Neuronal stem cell (in vitro differentiated cells): ENCODE measurements at regions not wholly inside any gene's neighbourhood (a gene's known extent, or its start where the extent isn't known, plus 50 kb on each side); places are given as distances from the start of the nearest gene placed in this dataset.

Experiments used
- DNase-seq: peaks from one replicate; pipeline ENCODE4 v3.0.0-alpha.2; 2013; ENCODE audit warnings: low spot score
- H2AFZ ChIP-seq: one replicate; pipeline ENCODE4 v1.6.1; 2013; ENCODE audit warnings: mild to moderate bottlenecking, low read length, inconsistent platforms
- H2AK5ac ChIP-seq: 2 replicates; pipeline ENCODE4 v1.6.1; 2013; ENCODE audit warnings: low read depth, mild to moderate bottlenecking, inconsistent platforms, low read length, moderate library complexity, mixed read lengths
- H2BK120ac ChIP-seq: 2 replicates; pipeline ENCODE4 v1.6.1; 2013; ENCODE audit warnings: low read depth, mild to moderate bottlenecking, inconsistent platforms, low read length, moderate library complexity, mixed read lengths
- H2BK12ac ChIP-seq: one replicate; pipeline ENCODE4 v1.6.1; 2013; ENCODE audit warnings: low read length, inconsistent platforms
- H2BK15ac ChIP-seq: 2 replicates; pipeline ENCODE4 v1.6.1; 2013; ENCODE audit warnings: mild to moderate bottlenecking, low read length, inconsistent platforms, mixed read lengths
- H2BK5ac ChIP-seq: one replicate; pipeline ENCODE4 v1.6.1; 2013; ENCODE audit warnings: inconsistent platforms, mild to moderate bottlenecking, low read length, moderate library complexity
- H3K14ac ChIP-seq: one replicate; pipeline ENCODE4 v1.6.1; 2013; ENCODE audit warnings: low read length, inconsistent platforms
- H3K18ac ChIP-seq: 2 replicates; pipeline ENCODE4 v1.6.1; 2013; ENCODE audit warnings: low read length, inconsistent platforms
- H3K23ac ChIP-seq: 2 replicates; pipeline ENCODE4 v1.6.1; 2013; ENCODE audit warnings: low read depth, mild to moderate bottlenecking, mixed read lengths, low read length, inconsistent platforms; ENCODE audit not compliant: poor library complexity
- H3K27ac ChIP-seq: replicated peaks from 3 replicates; pipeline ENCODE4 v1.5.1; 2013; ENCODE audit warnings: low read length, inconsistent platforms
- H3K27me3 ChIP-seq, 3 experiments: 2 replicates each; pipeline ENCODE4 v1.6.1; 2013; ENCODE audit warnings: low read length in 3 of 3, mild to moderate bottlenecking in 2 of 3, inconsistent platforms in 1 of 3, low read depth in 1 of 3, mixed read lengths in 1 of 3, moderate library complexity in 1 of 3; ENCODE audit not compliant: control insufficient read depth in 3 of 3, insufficient read depth in 3 of 3
- H3K36me3 ChIP-seq, 2 donors: replicated peaks in 1 of 2; 2 replicates each; pipeline ENCODE4 v1.6.1; 2013; ENCODE audit warnings: low read length in 2 of 2; ENCODE audit not compliant: control insufficient read depth in 2 of 2, insufficient read depth in 2 of 2
- H3K4ac ChIP-seq: 2 replicates; pipeline ENCODE4 v1.6.1; 2013; ENCODE audit warnings: inconsistent platforms, mild to moderate bottlenecking, low read length, moderate library complexity
- H3K4me1 ChIP-seq, 2 donors: 1 replicate in 1 of 2; 2 replicates in 1 of 2; pipeline ENCODE4 v1.6.1; 2013; ENCODE audit warnings: low read length in 2 of 2, low read depth in 1 of 2; ENCODE audit not compliant: control insufficient read depth in 2 of 2, insufficient read depth in 1 of 2
- H3K4me2 ChIP-seq: one replicate; pipeline ENCODE4 v1.6.1; 2013; ENCODE audit warnings: mild to moderate bottlenecking, low read length, inconsistent platforms; ENCODE audit not compliant: insufficient read depth, poor library complexity, severe bottlenecking
- H3K4me3 ChIP-seq, 2 donors: 2 replicates each; pipeline ENCODE4 v1.5.1; 2013; ENCODE audit warnings: low read length in 2 of 2, mild to moderate bottlenecking in 2 of 2, inconsistent platforms in 1 of 2, moderate library complexity in 1 of 2
- H3K79me1 ChIP-seq: one replicate; pipeline ENCODE4 v1.6.1; 2013; ENCODE audit warnings: low read depth, mild to moderate bottlenecking, inconsistent platforms, low read length, moderate library complexity
- H3K9ac ChIP-seq: one replicate; pipeline ENCODE4 v1.6.1; 2013; ENCODE audit warnings: mild to moderate bottlenecking, low read depth, low read length, inconsistent platforms; ENCODE audit not compliant: poor library complexity
- H3K9me3 ChIP-seq, 2 donors: replicated peaks in 1 of 2; 2 replicates each; pipeline versions ENCODE3 to v1.6.1; 2013; ENCODE audit warnings: low read length in 2 of 2, mild to moderate bottlenecking in 2 of 2, inconsistent platforms in 1 of 2, low read depth in 1 of 2, mixed read lengths in 1 of 2, moderate library complexity in 1 of 2; ENCODE audit not compliant: control insufficient read depth in 2 of 2, insufficient read depth in 1 of 2
- H4K8ac ChIP-seq: one replicate; pipeline ENCODE4 v1.6.1; 2013; ENCODE audit warnings: low read depth, mild to moderate bottlenecking, inconsistent platforms, low read length, moderate library complexity
- H4K91ac ChIP-seq: one replicate; pipeline ENCODE4 v1.6.1; 2013; ENCODE audit warnings: low read length, low read depth, mild to moderate bottlenecking, inconsistent platforms; ENCODE audit not compliant: poor library complexity
- WGBS, 2 donors: extraction: QIAGEN DNeasy Blood & Tissue Kit; methylation state at CpG; one replicate each; pipeline ENCODE4 v1.1.7; 2013; ENCODE audit warnings: missing lambda C conversion rate in 2 of 2, mixed read lengths in 1 of 2; ENCODE audit not compliant: insufficient read length in 2 of 2, insufficient replicate concordance in 1 of 2; ENCODE audit errors: extremely low coverage in 2 of 2; 5-methylcytosine and 5-hydroxymethylcytosine counted together

- no peak overlapping the region for H4K8ac ChIP-seq
- no peak for DNase-seq
- H2BK5ac ChIP-seq, result no peak overlapping the region
- H3K4me1 ChIP-seq, result no peaks in the 10 kb centered on the region
- H4K91ac ChIP-seq, result no peak overlapping the region
- WGBS, 2 donors, result no CpG with 5 or more reads among the region's 4 CpGs
- H3K9ac ChIP-seq, result no peak overlapping the region
- H2BK120ac ChIP-seq, result no peak overlapping the region
- no peaks in the 10 kb centered on the region for H3K9me3 ChIP-seq
- no peaks in the 10 kb centered on the region for H3K36me3 ChIP-seq
- no peak overlapping the region for H3K4me3 ChIP-seq
- no peak overlapping the region for H2AFZ ChIP-seq
- H3K79me1 ChIP-seq, result no peaks in the 10 kb centered on the region
- H3K27ac ChIP-seq, result no peak overlapping the region
- H2AK5ac ChIP-seq, result no peak overlapping the region
- H2BK15ac ChIP-seq, result no peak overlapping the region
- no peak overlapping the region for H3K14ac ChIP-seq
- H3K18ac ChIP-seq, result no peak overlapping the region
- no peak overlapping the region for H3K4ac ChIP-seq
- H3K23ac ChIP-seq, result no peak overlapping the region
- no peak overlapping the region for H3K4me2 ChIP-seq
- H3K27me3 ChIP-seq, result no peaks in the 10 kb centered on the region
- no peak overlapping the region for H2BK12ac ChIP-seq
Measured at GRCh38 chr1:30049748-30050296, 673.6 kb downstream of the MATN1 start.

- no peak overlapping the region for H3K4me2 ChIP-seq
- H2BK120ac ChIP-seq, result no peak overlapping the region
- no peak for DNase-seq
- no peak overlapping the region for H2BK12ac ChIP-seq
- no peak overlapping the region for H4K8ac ChIP-seq
- H3K4me3 ChIP-seq, result no peak overlapping the region
- H3K79me1 ChIP-seq, result no peaks in the 10 kb centered on the region
- H2BK15ac ChIP-seq, result no peak overlapping the region
- no peak overlapping the region for H3K14ac ChIP-seq
- H2AK5ac ChIP-seq, result no peak overlapping the region
- H3K18ac ChIP-seq, result peak overlapping the region; percentile 41
- H3K36me3 ChIP-seq, result no peaks in the 10 kb centered on the region
- no peaks in the 10 kb centered on the region for H3K9me3 ChIP-seq
- H3K9ac ChIP-seq, result no peak overlapping the region
- H2BK5ac ChIP-seq, result no peak overlapping the region
- no peak overlapping the region for H2AFZ ChIP-seq
- H3K27me3 ChIP-seq, result no peaks in the 10 kb centered on the region
- no peak overlapping the region for H4K91ac ChIP-seq
- WGBS, 2 donors, result no CpG with 5 or more reads among the region's 5 CpGs
- no peak overlapping the region for H3K4ac ChIP-seq
- H3K4me1 ChIP-seq, result no peaks in the 10 kb centered on the region
- H3K27ac ChIP-seq, result no peak overlapping the region
- H3K23ac ChIP-seq, result no peak overlapping the region
Measured at GRCh38 chr1:30048905-30049304, 674.5 kb downstream of the MATN1 start.

GRCh38 chr1:30047576-30047975 lies 675.8 kb downstream of the MATN1 start:
- no peak overlapping the region for H2BK120ac ChIP-seq
- no peak overlapping the region for H4K8ac ChIP-seq
- no peak overlapping the region for H3K4ac ChIP-seq
- H2AFZ ChIP-seq, result no peak overlapping the region
- H3K18ac ChIP-seq, result no peak overlapping the region
- H3K4me3 ChIP-seq, result no peak overlapping the region
- no peak overlapping the region for H4K91ac ChIP-seq
- H2AK5ac ChIP-seq, result no peak overlapping the region
- no peaks in the 10 kb centered on the region for H3K4me1 ChIP-seq
- no peak overlapping the region for H2BK5ac ChIP-seq
- H3K27ac ChIP-seq, result no peak overlapping the region
- no peak overlapping the region for H3K4me2 ChIP-seq
- no peak overlapping the region for H2BK12ac ChIP-seq
- no peak overlapping the region for H3K23ac ChIP-seq
- no peak overlapping the region for H3K14ac ChIP-seq
- no peak overlapping the region for H2BK15ac ChIP-seq
- DNase-seq, result no peak
- no peaks in the 10 kb centered on the region for H3K27me3 ChIP-seq
- WGBS, 2 donors, result no CpG with 5 or more reads among the region's 3 CpGs
- H3K36me3 ChIP-seq, result no peaks in the 10 kb centered on the region
- H3K9ac ChIP-seq, result no peak overlapping the region
- peaks cover 0 to 2% of the 10 kb centered on the region in 2 donors for H3K9me3 ChIP-seq
- no peaks in the 10 kb centered on the region for H3K79me1 ChIP-seq

DNA sequence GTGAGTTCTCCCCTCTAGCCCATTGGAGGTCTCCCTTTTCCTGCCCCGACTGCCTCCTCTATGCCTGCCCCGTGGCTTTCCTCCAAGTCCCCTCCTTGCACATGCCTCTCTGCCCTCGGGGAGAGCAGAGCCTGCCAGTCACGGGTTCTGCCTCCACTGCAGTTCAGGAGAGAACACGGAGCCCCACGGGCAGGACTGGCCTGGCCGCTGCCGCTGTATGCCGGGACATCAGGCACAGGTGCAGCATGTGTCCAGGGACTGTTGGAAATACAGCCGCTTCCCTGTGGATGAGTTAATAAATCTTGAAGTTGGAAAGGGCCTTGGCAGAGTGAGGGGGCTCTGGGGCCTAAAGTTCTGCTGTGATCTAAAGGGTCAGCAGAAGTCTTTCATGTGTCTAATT lies 676.6 kb downstream of the MATN1 start:
- no peak overlapping the region for H2BK15ac ChIP-seq
- H3K4me3 ChIP-seq, result no peak overlapping the region
- no peak overlapping the region for H3K23ac ChIP-seq
- H3K9ac ChIP-seq, result no peak overlapping the region
- H2BK120ac ChIP-seq, result no peak overlapping the region
- H3K36me3 ChIP-seq, result no peaks in the 10 kb centered on the region
- H2BK5ac ChIP-seq, result no peak overlapping the region
- H3K9me3 ChIP-seq, result peaks cover 0 to 2% of the 10 kb centered on the region in 2 donors
- H2AK5ac ChIP-seq, result peak overlapping the region; percentile 24
- H4K8ac ChIP-seq, result no peak overlapping the region
- no peak for DNase-seq
- H3K14ac ChIP-seq, result no peak overlapping the region
- peak overlapping the region; percentile 6 for H3K18ac ChIP-seq
- no peaks in the 10 kb centered on the region for H3K4me1 ChIP-seq
- H4K91ac ChIP-seq, result no peak overlapping the region
- H3K79me1 ChIP-seq, result no peaks in the 10 kb centered on the region
- H3K27me3 ChIP-seq, result no peaks in the 10 kb centered on the region
- WGBS, 2 donors, result no CpG with 5 or more reads among the region's 10 CpGs
- H3K4ac ChIP-seq, result no peak overlapping the region
- H3K27ac ChIP-seq, result no peak overlapping the region
- peak overlapping the region; percentile 89 for H2BK12ac ChIP-seq
- H3K4me2 ChIP-seq, result no peak overlapping the region
- H2AFZ ChIP-seq, result no peak overlapping the region
